ENCODE measurements at regions not wholly inside any gene's neighbourhood (a gene's known extent, or its start where the extent isn't known, plus 50 kb on each side); places are given as distances from the start of the nearest gene placed in this dataset.
A peak's percentile ranks its signal among the peaks of the same experiment; 100 is the strongest.

DNA sequence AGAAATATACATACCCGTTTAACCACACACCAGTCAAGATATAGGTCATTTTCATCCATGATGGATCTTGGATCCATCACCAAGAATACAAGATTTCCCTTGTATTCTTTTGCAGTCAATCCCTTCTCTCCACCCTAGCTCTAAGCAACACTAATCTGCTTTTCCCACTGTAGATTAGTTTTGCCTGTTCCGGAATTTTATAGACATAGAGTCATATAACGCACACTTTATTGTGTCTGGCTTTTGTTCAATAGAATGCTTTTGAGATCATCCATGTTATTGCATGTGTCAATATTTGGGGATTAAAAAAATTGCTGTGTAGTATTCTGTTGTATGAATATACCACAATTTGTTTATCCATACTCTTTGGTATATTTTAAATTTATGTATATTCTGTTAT is 235.6 kb upstream of the BCOR start:
- Histone ChIP-seq H3K36me3 (no peaks in the 10 kb centered on the region), H3K27ac (no peak overlapping the region), H3K27me3 (replicated peaks) (no peaks in the 10 kb centered on the region), H3K4me1 (replicated peaks) (no peaks in the 10 kb centered on the region), H3K4me3 (no peak overlapping the region), H3K9me3 (replicated peaks) (no peaks in the 10 kb centered on the region)
- DNase-seq (ENCODE audit: low read depth in 1 of 2, low spot score in 2 of 2) = no peak

DNA sequence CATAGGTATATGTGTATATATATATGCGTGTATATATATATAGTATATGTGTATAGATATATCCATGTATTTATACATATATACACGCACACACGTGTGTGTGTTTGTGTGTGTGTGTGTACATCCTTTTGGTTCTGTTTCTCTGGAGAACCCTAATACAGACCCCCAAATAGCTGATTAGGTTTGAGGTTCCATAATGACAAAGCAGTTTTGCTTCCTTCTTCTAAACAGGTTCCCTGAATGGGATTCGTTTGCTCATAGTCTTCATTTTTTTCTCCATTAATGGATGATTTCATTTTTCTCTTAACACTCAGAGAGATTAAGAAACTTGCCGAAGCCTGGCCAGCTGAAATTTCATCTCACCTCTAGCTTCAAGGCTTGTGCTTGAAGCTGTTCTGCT is 234.0 kb upstream of the BCOR start:
- H3K4me1 ChIP-seq (replicated peaks) = peaks cover under 1% of the 10 kb centered on the region
- H3K36me3 ChIP-seq = no peaks in the 10 kb centered on the region
- no peak overlapping the region for H3K4me3 ChIP-seq
- no peaks in the 10 kb centered on the region for H3K27me3 ChIP-seq (replicated peaks)
- no peaks in the 10 kb centered on the region for H3K9me3 ChIP-seq (replicated peaks)
- DNase-seq (ENCODE audit: low read depth in 1 of 2, low spot score in 2 of 2) = no peak
- no peak overlapping the region for H3K27ac ChIP-seq

DNA sequence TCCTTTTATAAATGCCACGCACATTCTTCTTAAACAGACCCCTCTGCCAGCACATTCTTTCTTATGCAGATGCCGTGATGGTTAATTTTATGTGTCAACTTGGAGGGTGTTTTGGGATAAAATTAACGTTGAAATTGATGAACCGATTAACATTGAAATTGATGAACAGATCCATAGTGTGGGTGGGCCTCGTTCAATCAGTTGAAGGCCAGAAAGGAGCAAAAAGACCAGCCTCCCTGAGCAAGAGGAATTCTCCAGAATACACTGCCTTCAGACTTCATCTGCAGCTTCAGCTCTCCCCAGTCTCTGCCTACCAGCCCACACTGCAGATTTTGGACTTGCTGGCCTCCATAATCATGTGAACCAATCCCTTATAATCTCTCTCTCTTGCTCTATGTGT is 233.6 kb upstream of the BCOR start:
- no peaks in the 10 kb centered on the region for H3K9me3 ChIP-seq (replicated peaks)
- H3K4me3 ChIP-seq = no peak overlapping the region
- no peaks in the 10 kb centered on the region for H3K27me3 ChIP-seq (replicated peaks)
- DNase-seq (ENCODE audit: low read depth in 1 of 2, low spot score in 2 of 2) = no peak
- H3K4me1 ChIP-seq (replicated peaks) = peaks cover 4% of the 10 kb centered on the region
- no peak overlapping the region for H3K27ac ChIP-seq
- no peaks in the 10 kb centered on the region for H3K36me3 ChIP-seq

DNA sequence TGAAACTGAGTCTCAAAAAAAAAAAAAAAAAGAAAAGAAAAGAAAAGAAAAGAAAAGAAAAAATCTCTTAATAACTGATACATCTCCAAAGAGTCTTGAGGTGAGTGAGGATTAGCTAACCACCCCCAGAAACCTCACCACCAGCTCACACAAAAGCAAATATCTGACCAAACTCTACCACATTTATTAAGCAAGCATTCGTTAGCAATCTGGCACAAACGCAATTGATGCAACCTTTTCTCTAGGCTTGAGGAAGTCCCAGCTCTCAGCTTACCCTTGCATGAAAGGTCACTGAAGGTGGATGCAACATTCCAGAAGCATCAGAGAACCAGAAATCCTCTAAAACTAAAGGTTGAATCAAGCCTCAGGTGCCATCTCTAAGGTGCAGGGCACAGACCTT is 231.9 kb upstream of the BCOR start:
- Histone ChIP-seq H3K27ac (no peak overlapping the region), H3K4me3 (no peak overlapping the region), H3K9me3 (replicated peaks) (no peaks in the 10 kb centered on the region), H3K4me1 (replicated peaks) (peaks cover 10% of the 10 kb centered on the region), H3K36me3 (no peaks in the 10 kb centered on the region), H3K27me3 (replicated peaks) (no peaks in the 10 kb centered on the region)
- no peak for DNase-seq (ENCODE audit: low read depth in 1 of 2, low spot score in 2 of 2)

DNA sequence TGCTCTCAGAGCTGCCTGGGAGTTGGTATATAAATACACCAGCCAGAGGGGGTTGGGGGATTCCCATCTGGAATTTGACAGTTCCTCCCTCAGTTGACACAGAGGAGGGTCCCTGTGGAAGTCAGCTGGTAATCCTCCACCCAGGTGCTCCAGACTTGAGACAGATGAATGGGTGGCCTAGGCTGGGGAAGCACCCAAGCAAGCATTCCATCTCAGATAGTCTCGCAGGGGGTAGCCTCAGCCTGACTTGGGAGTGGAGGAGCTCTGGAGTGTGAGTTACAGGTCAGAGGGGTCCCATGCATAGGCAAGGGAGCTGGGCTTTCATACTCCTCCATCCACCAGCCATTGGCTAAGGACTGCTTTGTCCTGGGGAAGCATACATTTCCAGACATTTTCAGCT is 229.3 kb upstream of the BCOR start:
- peaks cover 10% of the 10 kb centered on the region for H3K4me1 ChIP-seq (replicated peaks)
- no peak for DNase-seq (ENCODE audit: low read depth in 1 of 2, low spot score in 2 of 2)

DNA sequence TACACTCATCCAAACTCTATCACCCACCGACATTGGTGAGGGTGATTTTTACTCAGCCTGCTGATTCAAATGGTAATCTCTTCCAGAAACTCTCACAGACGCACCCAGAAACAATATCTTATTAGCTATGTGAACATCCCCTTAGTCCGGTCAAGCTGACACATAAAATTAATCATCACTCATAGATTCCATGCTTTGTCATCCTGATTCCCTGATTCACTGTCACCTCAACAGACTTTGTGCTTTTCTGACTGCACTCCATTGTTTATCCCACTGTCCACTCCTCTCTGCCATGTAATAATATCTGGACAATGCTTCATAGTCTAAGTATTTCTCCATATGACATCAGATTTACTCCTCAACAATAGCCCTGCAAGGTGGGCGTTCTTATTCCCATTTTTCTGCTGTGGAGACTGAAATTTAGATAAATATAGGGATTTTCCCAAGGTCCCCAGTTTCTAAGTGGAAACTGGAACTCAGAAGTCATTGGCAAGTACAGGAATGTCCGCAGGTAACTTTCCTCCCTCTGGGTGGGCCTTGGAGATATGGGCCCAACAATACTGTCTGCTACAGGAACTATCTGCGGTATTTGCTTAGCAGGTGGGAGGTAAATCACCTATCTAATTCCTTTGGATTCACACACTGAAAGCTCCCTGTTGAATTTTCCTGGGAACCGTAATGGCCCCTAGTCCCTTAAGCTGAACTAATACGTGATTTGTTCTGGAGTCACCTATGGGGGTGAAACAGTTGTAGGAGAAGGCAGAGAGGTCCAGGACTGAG is 228.6 kb upstream of the BCOR start:
- DNase-seq (ENCODE audit: low read depth in 1 of 2, low spot score in 2 of 2) = peak in 1 of 2 experiments; percentile 33
- no peak overlapping the region for H3K27ac ChIP-seq
- peaks cover 10% of the 10 kb centered on the region for H3K4me1 ChIP-seq (replicated peaks)
- H3K9me3 ChIP-seq (replicated peaks) = no peaks in the 10 kb centered on the region
- no peaks in the 10 kb centered on the region for H3K27me3 ChIP-seq (replicated peaks)
- no peak overlapping the region for H3K4me3 ChIP-seq
- no peaks in the 10 kb centered on the region for H3K36me3 ChIP-seq

More for the DNA sequence above, 229.3 kb upstream of the BCOR start:
- H3K9me3 ChIP-seq (replicated peaks) = no peaks in the 10 kb centered on the region
- no peaks in the 10 kb centered on the region for H3K27me3 ChIP-seq (replicated peaks)
- H3K27ac ChIP-seq = no peak overlapping the region
- no peaks in the 10 kb centered on the region for H3K36me3 ChIP-seq
- H3K4me3 ChIP-seq = no peak overlapping the region

DNA sequence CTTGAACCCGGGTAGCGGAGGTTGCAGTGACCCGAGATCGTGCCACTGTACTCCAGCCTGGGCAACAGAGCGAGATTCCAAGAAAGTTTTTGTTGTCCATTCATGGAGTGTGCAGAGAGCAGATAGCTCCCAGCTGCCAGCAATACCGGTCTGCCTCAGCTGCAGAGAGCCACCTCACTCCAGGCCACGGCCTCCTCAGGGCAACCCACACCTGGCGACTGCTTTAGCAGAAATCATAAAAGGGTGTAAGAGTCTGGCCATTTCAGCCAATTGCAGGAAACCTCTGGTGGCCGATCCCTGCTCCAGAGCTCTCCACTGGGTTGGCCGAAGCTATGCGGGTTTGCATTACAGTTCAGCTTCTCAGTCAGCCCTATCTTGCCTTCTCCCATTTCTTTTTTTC is 227.4 kb upstream of the BCOR start:
- Histone ChIP-seq H3K27me3 (replicated peaks) (no peaks in the 10 kb centered on the region), H3K27ac (no peak overlapping the region), H3K4me3 (no peak overlapping the region), H3K4me1 (replicated peaks) (peaks cover 10% of the 10 kb centered on the region), H3K36me3 (no peaks in the 10 kb centered on the region), H3K9me3 (replicated peaks) (no peaks in the 10 kb centered on the region)
- DNase-seq (ENCODE audit: low read depth in 1 of 2, low spot score in 2 of 2) = no peak

DNA sequence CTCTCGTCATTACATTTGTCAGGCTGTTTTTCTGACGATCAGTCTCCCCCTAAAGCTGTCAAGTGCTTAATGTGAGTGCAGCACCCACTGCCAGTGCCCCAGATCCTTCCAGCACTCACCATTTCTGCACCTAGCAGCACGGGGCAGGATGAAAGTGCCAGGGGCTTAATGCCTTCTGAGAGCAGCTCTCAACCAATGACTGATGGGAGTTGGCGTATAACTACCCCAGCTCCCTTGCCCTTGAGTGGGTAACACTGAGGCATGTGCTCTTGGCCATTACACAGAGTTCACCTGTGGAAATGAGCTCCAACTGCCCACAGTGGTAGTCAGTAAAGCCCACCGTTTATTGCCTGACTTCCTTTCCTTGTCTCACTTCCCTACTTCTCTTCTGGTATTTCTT is 226.2 kb upstream of the BCOR start:
- Histone ChIP-seq H3K4me3 (no peak overlapping the region), H3K9me3 (replicated peaks) (no peaks in the 10 kb centered on the region), H3K27me3 (replicated peaks) (no peaks in the 10 kb centered on the region), H3K36me3 (no peaks in the 10 kb centered on the region), H3K4me1 (replicated peaks) (peaks cover 10% of the 10 kb centered on the region), H3K27ac (no peak overlapping the region)
- no peak for DNase-seq (ENCODE audit: low read depth in 1 of 2, low spot score in 2 of 2)

DNA sequence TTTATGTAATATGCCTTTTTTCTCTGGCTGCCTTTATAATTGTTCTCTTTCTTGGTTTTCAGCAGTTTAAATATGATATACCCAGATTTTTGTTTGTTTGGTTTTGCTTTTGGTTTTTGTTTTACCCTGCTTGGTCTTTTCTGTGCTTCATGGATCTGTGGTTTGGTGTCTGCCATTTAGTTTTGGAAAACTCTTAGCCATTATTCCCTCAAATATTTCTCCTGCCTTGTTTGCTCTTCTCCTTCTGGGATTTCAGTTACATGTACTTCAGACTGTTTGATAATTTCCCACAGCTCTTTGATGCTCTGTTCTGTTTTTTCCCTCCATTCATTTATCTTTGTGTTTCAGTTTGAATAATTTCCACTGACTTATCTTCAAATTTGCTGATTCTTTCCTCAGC is 223.1 kb upstream of the BCOR start:
- Histone ChIP-seq H3K4me3 (no peak overlapping the region), H3K4me1 (replicated peaks) (peaks cover under 1% of the 10 kb centered on the region; the same call in 1 of the 2 replicates), H3K27me3 (replicated peaks) (no peaks in the 10 kb centered on the region), H3K9me3 (replicated peaks) (no peaks in the 10 kb centered on the region), H3K36me3 (no peaks in the 10 kb centered on the region), H3K27ac (no peak overlapping the region)
- no peak for DNase-seq (ENCODE audit: low read depth in 1 of 2, low spot score in 2 of 2)

DNA sequence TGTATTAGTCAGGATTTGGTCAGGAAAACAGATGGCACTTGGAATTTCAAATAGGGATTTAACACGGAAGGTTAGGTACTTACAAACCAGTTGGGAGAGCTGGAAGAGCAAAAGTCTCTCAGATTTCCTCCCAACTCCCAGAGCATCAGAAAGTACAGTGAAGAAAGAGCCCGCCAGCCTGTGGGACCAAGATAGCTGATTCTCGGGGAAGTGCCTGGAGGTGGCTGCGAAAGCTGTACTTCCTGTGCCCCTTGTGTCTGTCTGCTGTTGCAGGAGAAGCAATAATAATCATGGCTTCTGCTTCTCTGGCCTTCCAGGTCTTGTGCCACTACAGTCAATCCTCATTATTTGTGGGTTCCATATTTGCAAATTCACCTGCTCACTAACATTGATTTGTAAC is 221.0 kb upstream of the BCOR start:
- Histone ChIP-seq H3K9me3 (replicated peaks) (no peaks in the 10 kb centered on the region), H3K27me3 (replicated peaks) (no peaks in the 10 kb centered on the region), H3K4me1 (replicated peaks) (no peaks in the 10 kb centered on the region), H3K27ac (no peak overlapping the region), H3K36me3 (no peaks in the 10 kb centered on the region), H3K4me3 (no peak overlapping the region)
- no peak for DNase-seq (ENCODE audit: low read depth in 1 of 2, low spot score in 2 of 2)

DNA sequence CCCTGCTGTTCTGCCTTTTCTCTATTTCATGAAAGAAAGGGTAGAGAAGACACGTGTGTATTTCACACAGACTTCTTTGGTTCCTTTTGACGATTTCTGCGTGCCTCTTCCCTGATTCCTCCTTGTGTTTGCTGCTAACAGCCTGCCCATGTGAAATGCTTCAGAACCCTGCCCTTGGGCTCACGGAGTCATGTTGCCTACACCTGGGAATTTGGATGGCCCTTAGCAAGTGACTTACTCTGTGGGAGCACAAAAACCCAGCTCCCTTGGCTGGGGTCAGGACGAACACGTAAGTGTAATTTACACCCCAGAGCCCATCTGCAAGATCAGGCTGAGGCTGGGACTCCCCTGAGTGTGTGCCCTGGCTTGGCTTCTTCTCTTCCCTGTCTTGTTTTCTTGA is 220.3 kb upstream of the BCOR start:
- DNase-seq (ENCODE audit: low read depth in 1 of 2, low spot score in 2 of 2) = no peak
- Histone ChIP-seq H3K27ac (no peak overlapping the region), H3K9me3 (replicated peaks) (no peaks in the 10 kb centered on the region)

DNA sequence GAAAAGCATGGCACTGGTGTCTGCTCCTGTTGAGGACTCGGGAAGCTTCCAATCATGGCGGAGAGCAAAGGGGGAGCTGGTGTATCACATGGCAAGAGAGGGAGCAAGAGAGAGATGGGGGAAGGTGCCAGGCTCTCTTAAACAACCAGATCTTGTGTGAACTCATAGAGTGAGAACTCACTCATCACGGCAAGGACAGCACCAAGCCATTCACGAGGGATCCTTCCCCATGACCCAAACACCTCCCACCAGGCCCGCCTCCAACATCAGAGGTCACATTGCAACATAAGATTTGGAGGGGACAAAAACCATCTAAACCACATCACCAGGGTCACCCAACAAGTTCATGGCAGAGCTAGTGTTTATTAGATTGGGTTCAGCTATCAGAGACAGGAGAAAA is 218.7 kb upstream of the BCOR start:
- no peak for DNase-seq (ENCODE audit: low read depth in 1 of 2, low spot score in 2 of 2)
- Histone ChIP-seq H3K27ac (no peak overlapping the region), H3K4me1 (replicated peaks) (no peaks in the 10 kb centered on the region), H3K27me3 (replicated peaks) (no peaks in the 10 kb centered on the region), H3K9me3 (replicated peaks) (no peaks in the 10 kb centered on the region), H3K4me3 (no peak overlapping the region), H3K36me3 (no peaks in the 10 kb centered on the region)

More for the DNA sequence above, 220.3 kb upstream of the BCOR start:
- no peaks in the 10 kb centered on the region for H3K4me1 ChIP-seq (replicated peaks)
- no peak overlapping the region for H3K4me3 ChIP-seq
- H3K36me3 ChIP-seq = no peaks in the 10 kb centered on the region
- H3K27me3 ChIP-seq (replicated peaks) = no peaks in the 10 kb centered on the region

DNA sequence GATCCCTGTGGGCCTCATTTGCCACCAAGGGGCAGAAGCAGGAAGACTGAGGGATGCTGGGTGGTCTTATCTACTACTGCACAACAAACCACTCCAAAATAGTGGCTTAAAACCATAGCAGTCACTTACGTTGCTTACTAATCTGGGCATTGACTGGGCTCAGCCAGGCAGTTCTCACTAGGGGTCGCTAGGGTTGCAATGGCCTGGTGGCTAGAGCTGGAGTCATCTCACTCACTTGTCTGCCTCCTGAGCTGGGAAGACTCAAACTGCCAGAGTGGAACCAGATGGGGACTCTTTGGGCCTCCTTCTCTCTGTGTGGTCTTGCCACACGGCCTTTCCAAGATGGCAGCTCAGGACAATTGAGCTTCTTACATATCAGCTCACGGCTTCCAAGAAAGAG is 216.3 kb upstream of the BCOR start:
- no peaks in the 10 kb centered on the region for H3K36me3 ChIP-seq
- DNase-seq (ENCODE audit: low read depth in 1 of 2, low spot score in 2 of 2) = no peak
- no peaks in the 10 kb centered on the region for H3K27me3 ChIP-seq (replicated peaks)
- H3K4me1 ChIP-seq (replicated peaks) = no peaks in the 10 kb centered on the region
- H3K27ac ChIP-seq = no peak overlapping the region
- no peak overlapping the region for H3K4me3 ChIP-seq
- H3K9me3 ChIP-seq (replicated peaks) = no peaks in the 10 kb centered on the region

DNA sequence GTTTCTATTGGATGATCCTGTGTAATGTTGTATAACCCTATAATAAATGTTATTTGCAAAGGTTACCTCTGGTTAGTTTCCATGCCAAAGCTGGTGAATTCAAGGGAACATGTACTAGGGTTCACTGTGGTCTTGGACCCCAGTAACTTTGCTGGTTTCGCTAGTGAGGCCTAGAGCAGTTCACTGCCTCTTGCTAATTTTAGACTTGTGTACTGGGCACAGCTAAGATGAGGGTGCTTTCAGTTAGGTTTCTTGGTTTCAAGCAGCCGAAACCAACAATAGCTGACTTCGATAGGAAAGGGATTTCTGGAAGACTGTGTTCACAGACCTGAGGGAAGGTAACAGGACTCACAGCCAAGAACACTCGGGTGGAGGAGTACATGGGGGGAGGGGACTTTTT is 215.5 kb upstream of the BCOR start:
- Histone ChIP-seq H3K27ac (no peak overlapping the region), H3K9me3 (replicated peaks) (no peaks in the 10 kb centered on the region), H3K36me3 (no peaks in the 10 kb centered on the region), H3K4me3 (no peak overlapping the region), H3K4me1 (replicated peaks) (no peaks in the 10 kb centered on the region), H3K27me3 (replicated peaks) (no peaks in the 10 kb centered on the region)
- no peak for DNase-seq (ENCODE audit: low read depth in 1 of 2, low spot score in 2 of 2)

DNA sequence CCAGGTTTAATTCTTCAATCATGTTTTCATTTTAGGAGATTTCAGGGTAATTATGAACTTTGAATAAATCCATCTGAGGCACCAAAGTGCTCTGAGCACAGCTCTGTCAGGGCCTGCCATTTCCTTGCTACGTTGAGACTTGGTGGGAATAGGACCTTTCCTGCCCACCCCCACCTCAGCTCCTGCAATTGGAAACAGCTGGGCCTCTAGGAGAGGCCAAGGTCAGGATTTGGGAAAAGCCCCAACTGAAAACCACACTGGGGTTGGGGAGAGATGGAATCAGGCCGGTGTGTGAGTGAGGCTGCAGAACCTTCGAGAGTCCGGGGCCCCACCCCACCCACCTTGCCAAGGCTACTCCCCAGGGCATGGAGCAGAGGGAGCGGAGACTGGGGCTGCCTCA is 212.7 kb upstream of the BCOR start:
- Histone ChIP-seq H3K36me3 (no peaks in the 10 kb centered on the region), H3K4me1 (replicated peaks) (no peaks in the 10 kb centered on the region), H3K27me3 (replicated peaks) (no peaks in the 10 kb centered on the region), H3K9me3 (replicated peaks) (no peaks in the 10 kb centered on the region), H3K27ac (no peak overlapping the region), H3K4me3 (no peak overlapping the region)
- DNase-seq (ENCODE audit: low read depth in 1 of 2, low spot score in 2 of 2) = no peak

All from SJSA1 (cell line).